ENCODE measurements at regions not wholly inside any gene's neighbourhood (a gene's known extent, or its start where the extent isn't known, plus 50 kb on each side); places are given as distances from the start of the nearest gene placed in this dataset.

GRCh38 chr1:60948486-60948885, 133.9 kb upstream of the NFIA start:
- no peak overlapping the region for H3K4me2 ChIP-seq (replicated peaks; ENCODE audit: extremely low read depth, low read length, poor library complexity, severe bottlenecking)

GRCh38 chr1:60947367-60947766, 135.0 kb upstream of the NFIA start:
- no peaks in the 10 kb centered on the region for H3K9me3 ChIP-seq (replicated peaks in 1 of 2; ENCODE audit: control insufficient read depth in 1 of 2, insufficient read depth in 1 of 2, low read length in 2 of 2)
- Mint-ChIP-seq H3K4me1 (peaks cover 16% of the 10 kb centered on the region), H3K27me3 (ENCODE audit: low read depth in 3 of 3) (peaks cover 0 to 5% (median 3%) of the 10 kb centered on the region in 3 donors), H3K27ac (no peak overlapping the region), H3K36me3 (no peaks in the 10 kb centered on the region), H3K9me3 (no peaks in the 10 kb centered on the region), H3K4me3 (no peak overlapping the region)
- H3K4me3 ChIP-seq (replicated peaks in 1 of 3; ENCODE audit: low read depth in 2 of 3, low read length in 3 of 3) = no peak overlapping the region
- H3K9ac ChIP-seq (ENCODE audit: insufficient read depth, low read length, poor library complexity, severe bottlenecking) = no peak overlapping the region
- no peak overlapping the region for H3K27ac ChIP-seq (ENCODE audit: low read depth in 1 of 2, low read length in 2 of 2)
- intact Hi-C loops (cut with micrococcal nuclease) = no loop called here
- no CpG with 5 or more reads among the region's 3 CpGs for WGBS (ENCODE audit: insufficient coverage)
- peaks cover 9 to 11% of the 10 kb centered on the region in 2 donors for H3K4me1 ChIP-seq (ENCODE audit: control insufficient read depth in 1 of 2, insufficient read depth in 2 of 2, low read length in 2 of 2)
- TF ChIP-seq CTCF (IDR thresholded peaks at IDR 0.05) = no peak
- H3K4me2 ChIP-seq (replicated peaks; ENCODE audit: extremely low read depth, low read length, poor library complexity, severe bottlenecking) = no peak overlapping the region
- H2AFZ ChIP-seq (ENCODE audit: insufficient read depth, low read depth, low read length, poor library complexity, severe bottlenecking) = no peak overlapping the region
- H3K36me3 ChIP-seq (replicated peaks in 1 of 2; ENCODE audit: control insufficient read depth in 1 of 2, insufficient read depth in 2 of 2, low read length in 2 of 2) = no peaks in the 10 kb centered on the region
- DNase-seq = no peak
- H3K27me3 ChIP-seq (ENCODE audit: control insufficient read depth in 2 of 2, insufficient read depth in 2 of 2, low read length in 2 of 2) = no peaks in the 10 kb centered on the region
- H4K20me1 ChIP-seq (ENCODE audit: insufficient read depth, low read length) = no peaks in the 10 kb centered on the region
- H3K79me2 ChIP-seq (ENCODE audit: insufficient read depth, low read length) = no peaks in the 10 kb centered on the region

More at GRCh38 chr1:60948486-60948885, 133.9 kb upstream of the NFIA start:
- no peak overlapping the region for H3K9ac ChIP-seq (ENCODE audit: insufficient read depth, low read length, poor library complexity, severe bottlenecking)
- no peak overlapping the region for H3K4me3 Mint-ChIP-seq
- peaks cover 0 to 7% (median 3%) of the 10 kb centered on the region in 3 donors for H3K27me3 Mint-ChIP-seq (ENCODE audit: low read depth in 3 of 3)
- H3K9me3 Mint-ChIP-seq = no peaks in the 10 kb centered on the region
- intact Hi-C loops (cut with micrococcal nuclease) = no loop called here
- no peaks in the 10 kb centered on the region for H3K27me3 ChIP-seq (ENCODE audit: control insufficient read depth in 2 of 2, insufficient read depth in 2 of 2, low read length in 2 of 2)
- H3K79me2 ChIP-seq (ENCODE audit: insufficient read depth, low read length) = no peaks in the 10 kb centered on the region
- H3K9me3 ChIP-seq (replicated peaks in 1 of 2; ENCODE audit: control insufficient read depth in 1 of 2, insufficient read depth in 1 of 2, low read length in 2 of 2) = no peaks in the 10 kb centered on the region
- WGBS (ENCODE audit: insufficient coverage) = no CpG with 5 or more reads among the region's 1 CpG
- H4K20me1 ChIP-seq (ENCODE audit: insufficient read depth, low read length) = no peaks in the 10 kb centered on the region
- no peaks in the 10 kb centered on the region for H3K36me3 Mint-ChIP-seq
- H3K27ac ChIP-seq (ENCODE audit: low read depth in 1 of 2, low read length in 2 of 2) = no peak overlapping the region
- peaks cover 2 to 4% of the 10 kb centered on the region in 2 donors for H3K4me1 ChIP-seq (ENCODE audit: control insufficient read depth in 1 of 2, insufficient read depth in 2 of 2, low read length in 2 of 2)
- H3K36me3 ChIP-seq (replicated peaks in 1 of 2; ENCODE audit: control insufficient read depth in 1 of 2, insufficient read depth in 2 of 2, low read length in 2 of 2) = no peaks in the 10 kb centered on the region
- TF ChIP-seq CTCF (IDR thresholded peaks at IDR 0.05) = no peak
- no peak overlapping the region for H3K4me3 ChIP-seq (replicated peaks in 1 of 3; ENCODE audit: low read depth in 2 of 3, low read length in 3 of 3)
- no peak for DNase-seq
- H3K27ac Mint-ChIP-seq = no peak overlapping the region
- H3K4me1 Mint-ChIP-seq = peaks cover 7% of the 10 kb centered on the region
- no peak overlapping the region for H2AFZ ChIP-seq (ENCODE audit: insufficient read depth, low read depth, low read length, poor library complexity, severe bottlenecking)
